ENCODE measurements at regions not wholly inside any gene's neighbourhood (a gene's known extent, or its start where the extent isn't known, plus 50 kb on each side); places are given as distances from the start of the nearest gene placed in this dataset.
"Not testable (repeated sequence)": the region's sequence is repeated elsewhere in the genome, so short reads cannot be mapped to it uniquely, and the experiment has no call there.

DNA sequence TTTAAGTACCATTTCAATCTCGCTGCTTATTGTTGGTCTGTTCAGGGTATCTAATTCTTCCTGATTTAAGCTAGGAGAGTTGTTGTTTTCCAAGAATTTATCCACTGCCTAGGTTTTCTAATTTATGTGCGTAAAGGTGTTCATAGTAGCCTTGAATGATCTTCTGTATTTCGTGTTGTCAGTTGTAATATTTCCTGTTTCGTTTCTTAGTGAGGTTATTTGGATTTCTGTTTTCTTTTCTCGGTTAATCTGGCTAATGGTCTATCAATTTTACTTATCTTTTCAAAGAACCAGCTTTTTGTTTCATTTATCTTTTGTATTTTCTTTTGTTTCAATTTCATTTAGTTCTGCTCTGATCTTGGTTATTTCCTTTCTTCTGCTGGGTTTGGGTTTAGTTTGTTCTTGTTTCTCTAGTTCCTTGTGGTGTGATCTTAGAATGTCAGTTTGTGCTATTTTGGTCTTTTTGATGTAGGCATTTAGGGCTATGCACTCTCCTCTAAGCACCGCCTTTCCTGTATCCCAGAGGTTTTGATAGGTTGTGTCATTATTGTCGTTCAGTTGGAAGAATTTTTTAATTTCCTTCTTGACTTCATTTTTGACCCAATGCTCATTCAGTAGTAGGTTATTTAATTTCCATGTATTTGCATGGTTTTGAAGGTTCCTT lies 92.5 kb upstream of the CSRP2 start:
- not testable (repeated sequence) for H3K9ac ChIP-seq

DNA sequence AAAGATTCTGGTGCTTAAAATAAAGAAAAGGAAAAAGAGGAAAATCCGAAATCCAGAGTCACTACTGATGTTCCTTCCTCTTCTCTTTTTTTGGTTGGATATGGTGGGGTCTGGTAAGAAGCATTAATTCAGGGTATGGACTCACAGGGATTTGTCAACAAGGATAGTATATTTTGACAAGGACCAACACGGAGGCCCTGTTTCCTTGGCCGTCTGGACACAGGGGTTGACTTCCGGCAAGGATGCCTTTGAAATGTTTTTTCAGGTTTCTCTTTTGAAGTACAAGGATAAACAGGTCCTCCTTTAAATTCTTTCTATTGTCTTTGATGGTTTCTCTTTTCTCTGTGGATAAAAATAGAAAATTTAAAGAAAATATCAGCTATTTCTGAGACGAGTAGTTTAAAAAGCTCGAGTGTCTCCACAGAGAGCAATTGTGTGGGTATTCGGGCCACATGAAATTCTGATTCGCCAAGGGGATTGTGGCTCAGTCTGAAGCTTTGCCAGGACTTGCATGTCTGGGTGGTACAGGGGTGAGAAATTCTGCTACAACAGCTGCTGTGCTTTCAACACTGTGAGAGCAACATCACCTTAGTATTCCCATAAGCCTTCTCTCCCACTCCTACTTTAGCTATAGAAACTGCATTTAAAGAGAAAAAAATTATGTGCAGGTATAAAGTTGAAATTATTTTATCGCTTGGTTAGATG lies 88.5 kb upstream of the CSRP2 start:
- H3K4me1 Mint-ChIP-seq: no peaks in the 10 kb centered on the region
- no peak overlapping the region for H3K4me3 ChIP-seq
- peak overlapping the region; percentile 8 for H2AFZ ChIP-seq (replicated peaks)

More for the DNA sequence above, 92.5 kb upstream of the CSRP2 start:
- not testable (repeated sequence) for H2AFZ ChIP-seq (replicated peaks); H3K36me3 ChIP-seq; H3K79me2 ChIP-seq (ENCODE audit: low read depth); H3F3A ChIP-seq (ENCODE audit: low read depth); H3K36me3 Mint-ChIP-seq; H3K4me2 ChIP-seq; H3K27me3 ChIP-seq; H3K27ac ChIP-seq; H3K9me3 ChIP-seq (ENCODE audit: low read depth); H3K27me3 Mint-ChIP-seq (ENCODE audit: insufficient read depth, low read depth); H3K9me3 Mint-ChIP-seq; H3K4me3 ChIP-seq; H4K20me1 ChIP-seq (ENCODE audit: low read depth); H3K27ac Mint-ChIP-seq; H3K4me3 Mint-ChIP-seq; H3K4me1 Mint-ChIP-seq; H3K4me1 ChIP-seq; DNase-seq (ENCODE audit: low spot score)

DNA sequence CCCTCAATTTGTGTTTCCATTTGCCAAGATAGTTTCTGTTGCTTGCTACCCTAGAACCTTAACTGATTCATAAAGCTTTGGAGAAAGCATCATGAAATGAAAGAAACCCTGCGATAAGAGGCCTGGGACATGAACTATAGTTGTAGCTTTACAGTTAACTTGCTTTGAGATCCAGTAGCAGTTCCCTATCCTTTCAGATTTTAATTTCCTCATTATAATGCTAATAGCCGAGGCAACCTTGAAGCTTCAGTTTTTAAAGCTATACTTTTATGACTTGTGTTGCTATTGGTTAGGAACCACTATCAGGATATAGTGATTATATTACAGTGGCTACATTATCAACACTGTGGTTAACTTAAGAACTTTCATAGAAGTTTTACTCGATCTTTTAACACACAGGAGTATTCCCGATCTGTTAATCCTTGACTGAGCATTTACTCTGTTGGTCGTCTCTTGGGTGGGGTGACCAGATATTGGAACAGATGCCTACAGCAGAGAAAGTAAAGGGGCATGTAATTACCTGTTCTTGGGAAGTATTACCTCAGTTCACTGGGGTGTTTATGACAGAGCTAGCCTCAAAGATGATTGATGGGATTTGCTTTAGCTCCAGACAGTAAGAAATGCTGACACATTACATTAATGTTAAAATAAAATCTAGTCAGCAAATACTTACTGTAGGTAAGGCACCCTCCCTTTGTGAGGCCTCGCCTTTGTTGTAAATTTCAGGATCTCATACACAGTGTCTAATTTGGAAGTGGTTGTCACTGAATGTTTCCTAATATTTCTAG lies 86.2 kb upstream of the CSRP2 start:
- Histone ChIP-seq H3K4me1 (no peaks in the 10 kb centered on the region), H3K27me3 (no peaks in the 10 kb centered on the region), H3K9me3 (ENCODE audit: low read depth) (peaks cover 4% of the 10 kb centered on the region), H3K4me3 (no peak overlapping the region), H4K20me1 (ENCODE audit: low read depth) (no peaks in the 10 kb centered on the region), H3K79me2 (ENCODE audit: low read depth) (no peaks in the 10 kb centered on the region), H3K9ac (no peak overlapping the region), H3K4me2 (no peak overlapping the region), H3F3A (ENCODE audit: low read depth) (no peaks in the 10 kb centered on the region), H3K27ac (no peak overlapping the region), H3K36me3 (no peaks in the 10 kb centered on the region), H2AFZ (replicated peaks) (no peak overlapping the region)
- no peaks in the 10 kb centered on the region for H3K36me3 Mint-ChIP-seq
- H3K27ac Mint-ChIP-seq: no peak overlapping the region
- no peaks in the 10 kb centered on the region for H3K27me3 Mint-ChIP-seq (ENCODE audit: insufficient read depth, low read depth)
- no peak overlapping the region for H3K4me3 Mint-ChIP-seq
- DNase-seq (ENCODE audit: low spot score): no peak
- H3K9me3 Mint-ChIP-seq: peaks cover 10% of the 10 kb centered on the region
- TF ChIP-seq EZH2 (IDR thresholded peaks at IDR 0.05) (no peak), EZH2phosphoT487 (IDR thresholded peaks at IDR 0.05) (no peak)
- TF ChIP-seq, protein P1, sequence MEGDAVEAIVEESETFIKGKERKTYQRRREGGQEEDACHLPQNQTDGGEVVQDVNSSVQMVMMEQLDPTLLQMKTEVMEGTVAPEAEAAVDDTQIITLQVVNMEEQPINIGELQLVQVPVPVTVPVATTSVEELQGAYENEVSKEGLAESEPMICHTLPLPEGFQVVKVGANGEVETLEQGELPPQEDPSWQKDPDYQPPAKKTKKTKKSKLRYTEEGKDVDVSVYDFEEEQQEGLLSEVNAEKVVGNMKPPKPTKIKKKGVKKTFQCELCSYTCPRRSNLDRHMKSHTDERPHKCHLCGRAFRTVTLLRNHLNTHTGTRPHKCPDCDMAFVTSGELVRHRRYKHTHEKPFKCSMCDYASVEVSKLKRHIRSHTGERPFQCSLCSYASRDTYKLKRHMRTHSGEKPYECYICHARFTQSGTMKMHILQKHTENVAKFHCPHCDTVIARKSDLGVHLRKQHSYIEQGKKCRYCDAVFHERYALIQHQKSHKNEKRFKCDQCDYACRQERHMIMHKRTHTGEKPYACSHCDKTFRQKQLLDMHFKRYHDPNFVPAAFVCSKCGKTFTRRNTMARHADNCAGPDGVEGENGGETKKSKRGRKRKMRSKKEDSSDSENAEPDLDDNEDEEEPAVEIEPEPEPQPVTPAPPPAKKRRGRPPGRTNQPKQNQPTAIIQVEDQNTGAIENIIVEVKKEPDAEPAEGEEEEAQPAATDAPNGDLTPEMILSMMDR (IDR thresholded peaks at IDR 0.05): no peak
- no peaks in the 10 kb centered on the region for H3K4me1 Mint-ChIP-seq

More for the DNA sequence above, 88.5 kb upstream of the CSRP2 start:
- peaks cover 10% of the 10 kb centered on the region for H3K9me3 Mint-ChIP-seq
- no peak overlapping the region for H3K4me3 Mint-ChIP-seq
- no peaks in the 10 kb centered on the region for H3K27me3 ChIP-seq
- TF ChIP-seq EZH2 (IDR thresholded peaks at IDR 0.05): no peak
- no peak for TF ChIP-seq EZH2phosphoT487 (IDR thresholded peaks at IDR 0.05)
- TF ChIP-seq, protein P1 (IDR thresholded peaks at IDR 0.05): no peak
- H3K9ac ChIP-seq: no peak overlapping the region
- H3K9me3 ChIP-seq (ENCODE audit: low read depth): peaks cover 4% of the 10 kb centered on the region
- no peak overlapping the region for H3K27ac ChIP-seq
- H3K4me1 ChIP-seq: no peaks in the 10 kb centered on the region
- H3K27me3 Mint-ChIP-seq (ENCODE audit: insufficient read depth, low read depth): no peaks in the 10 kb centered on the region
- no peaks in the 10 kb centered on the region for H3K36me3 Mint-ChIP-seq
- no peaks in the 10 kb centered on the region for H3K36me3 ChIP-seq
- no peak overlapping the region for H3K27ac Mint-ChIP-seq
- no peaks in the 10 kb centered on the region for H3K79me2 ChIP-seq (ENCODE audit: low read depth)
- H4K20me1 ChIP-seq (ENCODE audit: low read depth): no peaks in the 10 kb centered on the region
- H3K4me2 ChIP-seq: no peak overlapping the region
- DNase-seq (ENCODE audit: low spot score): no peak
- H3F3A ChIP-seq (ENCODE audit: low read depth): no peaks in the 10 kb centered on the region

All from neural progenitor cell (in vitro differentiated cells).